ENCODE measurements at regions not wholly inside any gene's neighbourhood (a gene's known extent, or its start where the extent isn't known, plus 50 kb on each side); places are given as distances from the start of the nearest gene placed in this dataset.

GRCh38 chr5:84696651-84697050, 312.0 kb upstream of the EDIL3 start:
- TF ChIP-seq, protein P1, sequence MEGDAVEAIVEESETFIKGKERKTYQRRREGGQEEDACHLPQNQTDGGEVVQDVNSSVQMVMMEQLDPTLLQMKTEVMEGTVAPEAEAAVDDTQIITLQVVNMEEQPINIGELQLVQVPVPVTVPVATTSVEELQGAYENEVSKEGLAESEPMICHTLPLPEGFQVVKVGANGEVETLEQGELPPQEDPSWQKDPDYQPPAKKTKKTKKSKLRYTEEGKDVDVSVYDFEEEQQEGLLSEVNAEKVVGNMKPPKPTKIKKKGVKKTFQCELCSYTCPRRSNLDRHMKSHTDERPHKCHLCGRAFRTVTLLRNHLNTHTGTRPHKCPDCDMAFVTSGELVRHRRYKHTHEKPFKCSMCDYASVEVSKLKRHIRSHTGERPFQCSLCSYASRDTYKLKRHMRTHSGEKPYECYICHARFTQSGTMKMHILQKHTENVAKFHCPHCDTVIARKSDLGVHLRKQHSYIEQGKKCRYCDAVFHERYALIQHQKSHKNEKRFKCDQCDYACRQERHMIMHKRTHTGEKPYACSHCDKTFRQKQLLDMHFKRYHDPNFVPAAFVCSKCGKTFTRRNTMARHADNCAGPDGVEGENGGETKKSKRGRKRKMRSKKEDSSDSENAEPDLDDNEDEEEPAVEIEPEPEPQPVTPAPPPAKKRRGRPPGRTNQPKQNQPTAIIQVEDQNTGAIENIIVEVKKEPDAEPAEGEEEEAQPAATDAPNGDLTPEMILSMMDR (IDR thresholded peaks at IDR 0.05; ENCODE audit: low read depth, low read length): no peak
- no peak for TF ChIP-seq POLR2A (IDR thresholded peaks at IDR 0.05; ENCODE audit: extremely low read depth, insufficient read length)
